Body of pancreas (tissue), 4 donors: ENCODE measurements at regions not wholly inside any gene's neighbourhood (a gene's known extent, or its start where the extent isn't known, plus 50 kb on each side); places are given as distances from the start of the nearest gene placed in this dataset.

ENCODE experiments used
- ATAC-seq: fragments of 150-250 bp; one replicate; pipeline ENCODE4 v1.9.1; 2016
- DNase-seq, 4 donors: peaks; one replicate each; pipeline ENCODE4 v3.0.0-alpha.2; 2019
- H3K27ac ChIP-seq, 4 donors: fragments of 200-600 bp; sonication (generic); 1 replicate in 3 of 4; 2 replicates in 1 of 4; pipeline versions ENCODE4 v1.5.1 to v1.6.1; 2016 to 2019; ENCODE audit warnings: mild to moderate bottlenecking in 1 of 4, mixed read lengths in 1 of 4, moderate library complexity in 1 of 4
- H3K27me3 ChIP-seq, 2 donors: fragments of 200-600 bp; sonication (generic); one replicate each; pipeline ENCODE4 v1.6.0; 2016; ENCODE audit warnings: mild to moderate bottlenecking in 1 of 2
- H3K36me3 ChIP-seq, 2 donors: fragments of 200-600 bp; sonication (generic); replicated peaks in 1 of 2; 2 replicates each; pipeline ENCODE4 v1.5.1; 2016; ENCODE audit warnings: low read depth in 2 of 2; ENCODE audit not compliant: insufficient read depth in 1 of 2
- H3K4me1 ChIP-seq: fragments of 200-600 bp; sonication (generic); one replicate; pipeline ENCODE4 v1.6.0; 2016
- H3K4me3 ChIP-seq, 2 donors: fragments of 200-600 bp; sonication (generic); 1 replicate in 1 of 2; 2 replicates in 1 of 2; pipeline ENCODE4 v1.5.1; 2016 to 2019
- H3K9me3 ChIP-seq, 3 donors: fragments of 200-600 bp; sonication (generic); 1 replicate in 2 of 3; 2 replicates in 1 of 3; pipeline ENCODE4 v1.5.1; 2016
- CTCF ChIP-seq, 7 experiments: fragments of 450-650 bp in 4 of 7; fragments of 200-600 bp in 3 of 7; sonication (generic) in 3 of 7; IDR thresholded peaks; one replicate each; pipeline ENCODE4 v1.5.1; 2016 to 2019; ENCODE audit warnings: antibody characterized with exemption in 7 of 7
- POLR2A ChIP-seq, 3 donors: fragments of 450-650 bp; IDR thresholded peaks; one replicate each; pipeline ENCODE4 v1.6.1; 2016; ENCODE audit warnings: antibody characterized with exemption in 3 of 3, mild to moderate bottlenecking in 2 of 3
- WGBS, 2 donors: methylation state at CpG; one replicate each; pipeline ENCODE4 v1.1.5; 2017; 5-methylcytosine and 5-hydroxymethylcytosine counted together
- intact Hi-C: fragments of 100-400 bp; cut with DNase I; formaldehyde crosslinking; loops from one replicate; pipeline ENCODE4 v1.15.1; 2023

- no peaks in the 10 kb centered on the region for H3K4me1 ChIP-seq
- no peaks in the 10 kb centered on the region for H3K27me3 ChIP-seq
- H3K36me3 ChIP-seq: no peaks in the 10 kb centered on the region
- DNase-seq (no peak), ATAC-seq (no peak)
- TF ChIP-seq POLR2A (IDR thresholded peaks at IDR 0.05): no peak
- TF ChIP-seq CTCF (IDR thresholded peaks at IDR 0.05): no peak
- no peak overlapping the region for H3K4me3 ChIP-seq
- intact Hi-C loops: no loop called here
- H3K27ac ChIP-seq: no peak overlapping the region
- WGBS, 2 donors: 35 to 47% methylated on average over 2 of the region's 2 CpGs
- no peaks in the 10 kb centered on the region for H3K9me3 ChIP-seq
Observed at GRCh38 chr11:112391086-112391485, 130.4 kb upstream of the PLET1 start.

- Histone ChIP-seq H3K9me3 (no peaks in the 10 kb centered on the region), H3K27ac (no peak overlapping the region), H3K4me1 (no peaks in the 10 kb centered on the region), H3K4me3 (no peak overlapping the region), H3K36me3 (no peaks in the 10 kb centered on the region), H3K27me3 (no peaks in the 10 kb centered on the region)
- intact Hi-C loops: no loop called here
- TF ChIP-seq POLR2A (IDR thresholded peaks at IDR 0.05) (no peak), CTCF (IDR thresholded peaks at IDR 0.05) (no peak)
- 31 to 43% methylated on average over 5 of the region's 5 CpGs for WGBS, 2 donors
- DNase-seq (no peak), ATAC-seq (no peak)
Observed at GRCh38 chr11:112392904-112393303, 132.2 kb upstream of the PLET1 start.

GRCh38 chr11:112394304-112394703, 133.6 kb upstream of the PLET1 start:
- WGBS, 2 donors: 23 to 26% methylated on average over 3 of the region's 3 CpGs
- DNase-seq (no peak), ATAC-seq (no peak)
- H3K36me3 ChIP-seq: no peaks in the 10 kb centered on the region
- H3K4me3 ChIP-seq: no peak overlapping the region
- no peak overlapping the region for H3K27ac ChIP-seq
- no peaks in the 10 kb centered on the region for H3K9me3 ChIP-seq
- TF ChIP-seq POLR2A (IDR thresholded peaks at IDR 0.05): no peak
- TF ChIP-seq CTCF (IDR thresholded peaks at IDR 0.05): no peak
- intact Hi-C loops: no loop called here
- H3K27me3 ChIP-seq: no peaks in the 10 kb centered on the region
- H3K4me1 ChIP-seq: no peaks in the 10 kb centered on the region

GRCh38 chr11:112396076-112396475, 135.4 kb upstream of the PLET1 start:
- H3K27me3 ChIP-seq: no peaks in the 10 kb centered on the region
- intact Hi-C loops: no loop called here

More at GRCh38 chr11:112396076-112396475, 135.4 kb upstream of the PLET1 start:
- TF ChIP-seq CTCF (IDR thresholded peaks at IDR 0.05): no peak
- TF ChIP-seq POLR2A (IDR thresholded peaks at IDR 0.05): no peak
- Histone ChIP-seq H3K4me1 (no peaks in the 10 kb centered on the region), H3K9me3 (no peaks in the 10 kb centered on the region), H3K4me3 (no peak overlapping the region), H3K27ac (no peak overlapping the region), H3K36me3 (no peaks in the 10 kb centered on the region)
- 68 to 77% methylated on average over 2 of the region's 2 CpGs for WGBS, 2 donors
- ATAC-seq: no peak
- DNase-seq: no peak
